GM21447 (cell line): ENCODE measurements at regions not wholly inside any gene's neighbourhood (a gene's known extent, or its start where the extent isn't known, plus 50 kb on each side); places are given as distances from the start of the nearest gene placed in this dataset.

ENCODE experiments used
- ATAC-seq: cut with Tn5 transposase; IDR thresholded peaks from one replicate; pipeline ENCODE4 v1.9.1; 2021; ENCODE audit not compliant: unreplicated experiment

DNA sequence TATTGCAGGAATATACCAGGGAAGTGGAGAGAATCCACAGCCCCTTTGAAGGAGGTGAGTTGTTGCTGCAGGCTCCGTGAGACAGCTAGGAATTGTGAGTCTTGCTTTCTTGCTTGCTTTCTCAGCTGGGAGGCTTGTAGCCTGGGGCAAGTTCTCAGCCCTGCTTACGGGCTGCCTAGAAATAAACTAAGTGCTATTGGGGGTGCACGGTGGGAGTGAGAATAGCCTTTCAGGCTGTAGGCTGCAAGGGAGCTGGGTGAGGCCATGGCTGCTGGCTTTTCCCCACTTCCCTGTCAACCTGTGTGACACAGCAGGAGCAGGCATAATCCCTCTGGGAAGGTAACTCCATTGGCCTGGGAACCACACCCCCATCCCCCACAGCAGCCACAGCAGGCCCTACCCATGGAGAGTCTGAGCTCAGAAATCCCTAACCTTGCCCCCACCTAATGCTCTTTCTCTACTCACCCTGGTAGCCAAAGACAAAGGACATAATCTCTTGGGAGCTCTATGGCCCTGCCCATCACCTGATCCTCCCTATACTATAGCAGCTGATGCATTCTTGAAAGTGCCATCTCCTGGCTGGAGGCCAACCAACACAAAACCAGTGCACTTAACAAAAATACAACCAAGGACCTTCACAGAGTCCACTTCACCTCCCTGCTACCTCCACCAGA, 113.0 kb downstream of the MMRN1 start:
- ATAC-seq = no peak

DNA sequence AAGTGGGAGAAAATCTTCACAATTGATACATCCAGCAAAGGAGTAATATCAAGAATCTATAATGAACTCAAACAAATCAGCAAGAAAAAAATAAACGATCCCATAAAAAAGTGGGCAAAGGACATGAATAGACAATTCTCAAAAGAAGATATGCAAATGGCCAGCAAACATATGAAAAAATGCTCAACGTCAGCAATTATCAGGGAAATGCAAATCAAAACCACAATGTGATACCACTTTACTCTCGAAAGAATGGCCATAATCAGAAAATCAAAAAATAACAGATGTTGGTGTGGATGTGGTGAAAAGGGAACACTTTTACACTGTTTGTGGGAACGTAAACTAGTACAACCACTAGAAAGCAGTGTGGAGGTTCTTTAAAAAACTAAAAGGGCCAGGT, 114.3 kb upstream of the CCSER1 start:
- ATAC-seq = no peak

DNA sequence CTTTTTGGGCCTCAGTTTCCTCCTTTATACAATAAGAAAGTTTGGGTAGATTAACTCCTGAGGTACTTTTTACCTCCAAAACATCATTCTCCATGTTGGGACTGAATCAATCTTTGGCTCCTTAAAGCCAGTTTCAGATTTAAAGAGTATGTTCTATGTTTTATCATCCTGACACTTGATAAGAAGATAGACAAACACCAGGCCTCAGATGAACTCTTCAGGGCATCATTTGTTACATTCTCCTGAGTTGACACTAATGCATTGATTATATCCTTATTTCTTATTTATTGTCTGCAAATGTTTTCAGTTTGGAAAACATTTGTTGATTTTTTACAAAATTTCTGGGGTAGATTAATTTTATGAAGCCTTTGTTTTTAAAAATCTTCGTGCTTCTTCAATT, 102.7 kb upstream of the CCSER1 start:
- no peak for ATAC-seq

DNA sequence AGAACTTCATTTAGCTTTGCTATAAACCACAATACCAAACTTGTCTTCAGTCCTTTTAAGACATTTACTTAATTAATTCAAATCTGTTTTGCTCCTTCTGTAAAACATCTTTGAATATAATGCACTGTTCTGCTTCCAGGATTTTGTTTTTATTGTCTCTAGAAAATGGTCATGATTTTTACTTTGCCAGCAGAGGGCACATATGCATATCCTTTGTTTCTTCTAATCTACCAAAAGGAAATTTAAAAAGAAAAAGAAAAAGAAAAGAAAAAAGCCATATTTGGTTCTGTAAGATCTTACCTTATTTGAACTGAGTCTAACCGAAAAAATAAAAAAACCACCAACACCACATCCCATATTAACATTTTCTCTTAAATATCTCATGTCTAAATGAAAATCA, 101.9 kb upstream of the CCSER1 start:
- ATAC-seq = no peak

DNA sequence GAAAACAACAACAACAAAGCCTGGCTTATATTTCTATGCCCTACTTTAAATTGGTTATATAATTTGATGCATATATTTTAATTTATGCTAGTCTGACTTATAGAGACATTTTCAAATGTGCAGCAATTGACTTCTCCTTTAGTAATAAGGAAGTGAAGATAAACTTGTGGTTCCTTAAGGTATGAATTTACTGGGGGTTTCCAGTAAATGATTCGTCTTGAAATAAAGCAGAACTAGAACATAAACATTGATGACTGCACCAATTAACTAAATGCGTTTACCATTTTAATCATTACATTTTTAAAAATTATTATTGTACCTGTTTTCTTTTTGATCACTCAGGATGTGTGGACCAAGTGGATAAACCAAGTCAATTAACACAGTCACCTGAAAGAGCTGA, 99.6 kb upstream of the CCSER1 start:
- ATAC-seq = peak; percentile 87

DNA sequence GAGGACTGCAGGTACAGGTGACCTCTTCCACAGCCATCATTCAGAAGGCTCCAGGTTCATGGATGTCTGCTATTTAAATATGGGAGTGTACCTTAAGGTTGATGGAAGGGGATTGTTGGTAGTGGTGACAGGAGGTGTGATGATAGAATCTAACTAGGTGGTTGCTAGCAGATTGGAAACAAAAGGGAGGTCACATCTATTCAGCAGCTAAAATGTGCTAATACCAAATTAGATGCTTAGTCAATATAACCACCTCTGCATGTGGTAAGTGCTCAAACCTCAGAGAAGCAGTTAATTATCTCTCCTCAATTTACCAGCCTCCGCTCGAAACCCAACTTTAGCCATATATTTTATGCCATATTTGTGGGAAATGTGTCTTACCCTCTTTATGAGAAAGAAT, 98.7 kb upstream of the CCSER1 start:
- no peak for ATAC-seq

DNA sequence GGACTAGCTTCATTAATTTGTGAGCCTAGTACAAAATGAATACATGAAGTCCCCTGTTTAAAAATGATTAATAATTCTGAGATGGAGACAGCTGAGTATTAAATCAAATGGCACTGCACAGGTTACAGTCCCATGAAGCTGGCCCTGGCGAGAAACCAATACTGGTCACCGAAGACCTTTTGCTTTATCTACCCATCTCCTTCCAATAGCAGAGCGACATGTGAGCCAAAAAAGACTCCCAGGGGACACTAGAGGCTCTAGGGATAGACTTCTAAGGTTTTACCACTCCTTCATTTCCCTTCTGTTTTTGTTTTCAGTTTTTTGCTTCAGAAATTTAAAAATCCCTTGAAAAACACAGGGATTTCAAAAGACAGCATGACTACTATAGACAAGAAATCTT, 97.0 kb upstream of the CCSER1 start:
- ATAC-seq = no peak

DNA sequence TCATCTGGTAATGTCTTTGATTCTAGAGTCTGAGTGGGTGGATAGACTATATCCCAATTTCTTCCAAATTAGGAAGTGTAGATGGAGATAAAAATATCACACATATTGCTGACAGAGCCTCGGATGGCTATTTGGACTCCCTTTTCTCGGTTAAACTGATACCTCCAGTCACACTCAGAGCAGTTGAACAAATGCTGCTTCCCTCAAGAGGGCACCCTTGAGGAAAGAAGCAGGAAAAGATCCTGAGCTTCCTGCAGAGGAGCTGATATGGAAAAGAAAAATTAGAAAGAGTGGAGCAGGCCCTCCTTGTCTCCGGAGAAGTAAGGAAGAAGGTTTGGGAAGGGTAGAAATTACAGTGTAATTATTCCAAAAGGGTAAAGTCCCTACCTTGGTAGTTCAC, 96.2 kb upstream of the CCSER1 start:
- no peak for ATAC-seq

DNA sequence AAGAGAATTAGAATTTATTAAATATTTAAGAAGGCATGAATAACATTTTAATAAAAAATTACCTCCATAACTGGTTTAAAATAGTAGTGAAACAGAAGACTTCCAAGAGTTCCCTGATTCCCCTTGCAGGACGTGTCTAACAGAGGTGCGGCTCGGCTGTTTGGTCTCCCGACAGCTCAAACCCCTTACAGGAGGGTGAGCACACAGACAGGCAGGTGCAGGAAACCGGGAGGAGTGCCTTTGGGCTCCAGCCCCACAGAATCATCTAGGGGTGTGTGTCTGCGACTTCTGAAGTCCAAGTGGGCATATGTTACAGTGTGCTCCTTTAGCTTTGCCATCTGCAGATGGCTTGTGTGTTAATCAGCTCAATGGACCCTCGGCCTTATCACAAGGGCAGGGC, 88.1 kb upstream of the CCSER1 start:
- no peak for ATAC-seq

DNA sequence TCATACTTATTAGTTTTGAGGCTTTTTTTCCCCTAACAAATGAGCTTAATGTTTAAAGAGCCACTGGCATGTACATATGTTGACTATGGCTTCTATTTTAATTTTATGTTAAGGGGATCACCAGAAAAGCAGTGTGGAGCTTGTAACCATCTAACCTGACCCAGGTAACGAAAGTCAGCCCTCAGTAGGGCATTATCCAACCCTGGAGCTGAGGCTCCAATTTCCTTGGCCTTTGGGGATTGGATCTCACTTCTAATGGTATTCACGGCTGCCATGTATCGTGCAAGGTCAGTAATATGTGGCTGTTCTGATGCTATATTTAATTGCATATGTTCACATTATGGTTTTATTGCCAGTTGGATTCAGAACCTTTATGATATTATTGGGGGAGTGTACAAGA, 75.2 kb upstream of the CCSER1 start:
- no peak for ATAC-seq

DNA sequence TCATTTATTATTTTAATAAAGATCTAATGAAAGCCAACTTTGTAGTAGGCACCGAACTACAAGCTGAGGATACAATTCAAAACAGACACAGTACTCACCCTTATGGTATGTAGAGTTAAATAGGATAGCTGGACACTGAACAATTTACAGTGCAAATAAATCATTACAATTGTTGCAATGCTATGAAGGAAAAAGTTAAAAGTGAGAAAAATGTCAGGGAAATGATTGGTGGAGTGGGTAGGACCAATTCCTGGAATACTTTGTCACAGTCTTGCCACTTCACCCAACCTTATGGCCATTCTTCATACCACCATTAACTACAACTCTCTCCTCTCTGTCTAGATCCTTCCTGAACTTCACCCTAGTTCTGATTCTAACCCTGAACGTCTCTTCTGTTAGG, 70.1 kb upstream of the CCSER1 start:
- ATAC-seq = no peak

DNA sequence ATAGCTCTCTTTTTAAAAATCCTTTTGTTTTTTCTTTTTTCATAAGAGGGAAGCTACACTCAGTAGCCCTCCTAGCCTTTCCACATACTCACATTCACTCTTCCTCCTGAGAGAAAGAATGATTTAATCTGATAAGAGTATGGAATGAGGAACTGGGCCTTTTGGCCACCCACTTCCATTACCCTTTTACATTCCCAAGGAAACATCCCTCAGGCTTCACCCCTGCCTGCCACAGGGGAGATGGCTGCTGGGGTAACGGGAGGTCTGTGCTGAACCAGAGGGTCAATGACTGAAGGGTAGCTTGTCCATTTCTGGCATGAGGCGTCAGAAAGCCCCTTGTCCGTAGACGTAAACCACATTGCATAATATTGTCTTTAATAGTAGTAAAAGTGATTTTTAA, 67.2 kb upstream of the CCSER1 start:
- no peak for ATAC-seq

DNA sequence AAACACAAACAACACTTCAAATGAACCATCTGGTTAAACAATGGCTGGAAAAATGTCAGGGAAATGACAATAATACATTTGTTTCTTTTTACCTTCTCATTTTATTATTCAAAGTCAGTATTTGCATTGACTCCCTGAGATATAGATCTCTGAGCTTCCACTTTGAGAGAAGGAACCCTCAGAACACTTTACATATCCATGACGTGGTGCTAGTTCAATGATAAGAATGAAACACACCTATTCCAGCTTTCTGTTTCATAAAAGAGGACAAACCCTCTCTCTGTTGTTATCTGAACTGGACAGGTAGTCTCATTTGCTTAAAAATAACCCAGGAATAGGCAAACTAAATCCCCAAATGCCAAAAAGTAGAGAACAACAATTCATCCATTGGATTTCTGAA, 65.3 kb upstream of the CCSER1 start:
- no peak for ATAC-seq

DNA sequence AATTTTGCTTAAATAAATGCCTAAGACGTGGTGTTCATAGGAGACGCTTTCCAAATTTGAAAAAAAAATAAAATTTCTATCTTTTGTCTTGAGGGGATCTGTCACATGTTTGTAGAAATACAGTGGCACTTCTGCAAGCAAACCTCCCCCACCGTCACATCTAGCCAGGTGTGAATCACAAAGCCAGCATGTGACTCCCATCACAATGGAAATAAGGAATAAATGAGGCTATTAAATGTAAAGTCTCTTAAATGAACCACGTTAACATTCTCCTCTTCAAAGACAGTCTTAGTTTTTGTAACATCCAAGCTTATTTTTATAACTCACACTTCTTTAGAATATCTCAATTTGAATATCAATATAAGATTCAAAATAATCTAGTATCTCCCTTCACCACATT, 63.0 kb upstream of the CCSER1 start:
- no peak for ATAC-seq

DNA sequence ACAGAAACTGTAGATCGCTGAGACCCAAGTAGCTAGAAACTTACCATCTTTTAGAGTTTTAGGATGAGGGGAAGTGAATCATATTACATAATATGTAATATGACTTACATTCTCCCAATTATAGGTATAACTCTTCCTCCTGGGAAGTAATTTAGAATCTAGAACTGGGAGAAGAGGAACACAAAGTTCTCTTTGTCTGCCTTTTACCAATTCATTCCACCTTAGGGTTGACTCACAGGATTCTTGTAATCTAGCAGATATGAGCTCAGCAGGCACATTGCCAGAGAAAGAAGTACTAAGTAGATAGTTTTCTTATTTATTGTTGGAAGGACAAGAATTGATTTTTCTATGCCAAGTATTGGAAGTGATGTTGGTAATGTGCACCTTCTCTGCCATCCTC, 58.0 kb upstream of the CCSER1 start:
- no peak for ATAC-seq

DNA sequence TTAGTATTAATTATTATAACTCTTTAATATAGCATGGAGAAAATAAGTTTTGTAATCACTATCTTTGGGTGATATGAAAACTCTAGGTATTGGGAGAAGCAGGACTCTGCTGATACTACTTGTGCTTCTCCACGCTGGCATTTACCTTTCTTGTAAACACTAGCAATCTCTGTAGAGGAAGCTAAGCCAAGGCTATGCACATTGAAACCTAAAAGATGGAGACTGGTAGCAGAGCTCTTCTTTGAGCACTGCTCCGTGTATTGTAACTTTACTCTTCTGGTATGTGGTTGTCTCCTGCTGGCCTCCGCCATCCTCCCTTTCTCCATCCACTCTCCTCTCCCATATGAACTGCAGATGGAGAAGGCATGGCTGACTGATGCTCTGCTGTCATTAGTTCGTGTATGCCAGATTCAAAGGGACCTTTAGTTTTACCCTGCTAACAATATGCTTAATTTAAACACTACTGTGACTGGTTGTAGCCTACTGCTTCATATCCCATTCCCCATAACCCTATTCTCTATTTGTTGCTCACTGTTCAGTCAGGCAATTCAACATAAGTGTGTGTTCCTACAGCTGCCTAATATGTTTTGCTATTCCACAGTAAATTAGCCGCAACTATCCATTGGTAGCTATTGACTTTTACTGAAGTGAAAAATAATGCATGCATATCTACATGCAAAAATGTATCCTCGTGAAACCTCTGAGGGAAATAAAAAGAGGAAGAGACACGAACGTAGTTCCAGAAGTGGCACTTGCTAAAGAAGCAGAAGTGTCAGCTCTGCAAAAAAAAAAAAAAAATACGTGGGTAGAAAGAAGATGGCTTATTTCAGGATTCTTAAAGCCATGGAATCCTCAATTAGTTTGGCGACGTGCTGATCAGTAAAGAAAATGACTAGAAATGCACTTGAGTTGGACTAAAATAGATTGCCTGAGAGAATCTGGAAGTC, 55.6 kb upstream of the CCSER1 start:
- ATAC-seq = no peak

DNA sequence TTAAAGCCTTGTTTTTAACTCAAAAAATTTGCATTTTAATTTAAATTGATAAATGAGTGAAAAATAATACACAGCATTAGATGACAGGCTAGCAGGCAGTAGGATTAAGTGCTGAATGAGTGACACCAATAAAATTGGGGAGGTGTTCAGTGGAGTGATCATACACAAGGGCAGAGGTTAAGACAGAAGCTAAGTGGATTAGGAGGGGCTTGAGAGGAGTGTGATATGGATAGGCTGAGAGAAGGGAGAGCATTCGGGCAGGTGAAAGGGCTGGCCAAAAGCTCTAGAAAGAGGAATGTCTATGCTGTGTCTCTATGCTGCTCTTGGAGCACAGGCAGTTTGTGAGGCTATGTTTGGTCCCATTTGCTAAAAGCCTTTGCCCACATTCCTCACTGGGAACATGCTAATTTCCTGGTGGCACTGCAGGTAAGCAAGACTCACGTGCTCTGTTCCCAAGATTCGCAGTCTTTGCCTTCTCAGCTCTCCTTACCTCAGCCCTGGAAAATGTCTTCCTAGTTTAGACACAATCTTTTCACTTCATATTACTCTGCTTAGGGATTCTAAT, 52.8 kb upstream of the CCSER1 start:
- ATAC-seq = no peak
